ENCODE measurements at regions not wholly inside any gene's neighbourhood (a gene's known extent, or its start where the extent isn't known, plus 50 kb on each side); places are given as distances from the start of the nearest gene placed in this dataset.

DNA sequence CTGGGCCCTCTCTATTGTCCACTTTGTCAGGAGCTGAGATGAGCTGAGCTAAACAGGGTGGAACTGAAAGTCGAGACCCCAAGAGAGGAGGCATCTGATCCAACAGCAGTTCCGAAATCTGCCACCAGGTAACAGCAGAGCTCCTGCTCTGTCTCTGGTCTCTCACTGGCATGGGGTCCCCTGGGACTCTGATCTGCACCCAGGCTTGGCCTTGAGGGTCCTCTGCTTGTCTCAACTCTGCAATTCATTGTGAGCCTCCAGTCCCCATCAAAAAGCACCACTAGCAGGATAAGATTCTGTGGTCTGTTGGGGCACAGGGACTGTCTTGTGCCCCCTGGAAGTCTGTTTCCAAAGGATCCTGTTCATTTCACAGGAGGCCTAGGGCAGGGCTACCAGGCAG is 62.5 kb upstream of the TOP1 start:
- H3K27ac ChIP-seq (ENCODE audit: insufficient read depth, low read depth, low read length), result no peak overlapping the region
- no peak overlapping the region for H3K4me3 ChIP-seq (replicated peaks in 1 of 3; ENCODE audit: insufficient read depth in 1 of 3, low read depth in 1 of 3, low read length in 3 of 3)
- H3K9me1 ChIP-seq (replicated peaks; ENCODE audit: control insufficient read depth, extremely low read depth, insufficient read depth, low read length), result no peaks in the 10 kb centered on the region
- H3K4me2 ChIP-seq (ENCODE audit: insufficient read depth, low read length), result no peak overlapping the region
- BruUV-seq (replicated peaks), result no TSS peak
- no peaks in the 10 kb centered on the region for H3K4me1 ChIP-seq (ENCODE audit: control insufficient read depth, extremely low read depth, insufficient read depth, low read length)
- H4K20me1 ChIP-seq (replicated peaks; ENCODE audit: control insufficient read depth, extremely low read depth, insufficient read depth, low read length), result no peaks in the 10 kb centered on the region
- dilution Hi-C loops (cut with MboI; ENCODE audit: extremely low pct_ligation_motif_present, low sequenced_read_pairs) (no loop called here), intact Hi-C loops (cut with micrococcal nuclease) (no loop called here)
- ChIA-PET POLR2A (interaction anchor here (0.7 kb wide), 1 partner anchor 232 kb away, joined by 3 read pairs; no protein-coding TSS in a partner anchor), CTCF (interaction anchor here (0.7 to 6.8 kb wide), 6 partner anchors 25 to 1916 kb away, joined by 3 to 207 read pairs (median 18); partner anchors contain the start of gene LPIN3)
- H3K9me3 ChIP-seq (replicated peaks; ENCODE audit: control insufficient read depth, insufficient read depth, low read length), result no peaks in the 10 kb centered on the region
- no peaks in the 10 kb centered on the region for H3K36me3 ChIP-seq (ENCODE audit: control insufficient read depth in 2 of 2, extremely low read depth in 1 of 2, insufficient read depth in 2 of 2, low read length in 2 of 2)
- DNase-seq (ENCODE audit: low read depth, low spot score) (no peak), FAIRE-seq (no peak)
- no peaks in the 10 kb centered on the region for H3K27me3 ChIP-seq (ENCODE audit: control insufficient read depth in 2 of 2, insufficient read depth in 2 of 2, low read length in 2 of 2)
- TF ChIP-seq, protein P1, sequence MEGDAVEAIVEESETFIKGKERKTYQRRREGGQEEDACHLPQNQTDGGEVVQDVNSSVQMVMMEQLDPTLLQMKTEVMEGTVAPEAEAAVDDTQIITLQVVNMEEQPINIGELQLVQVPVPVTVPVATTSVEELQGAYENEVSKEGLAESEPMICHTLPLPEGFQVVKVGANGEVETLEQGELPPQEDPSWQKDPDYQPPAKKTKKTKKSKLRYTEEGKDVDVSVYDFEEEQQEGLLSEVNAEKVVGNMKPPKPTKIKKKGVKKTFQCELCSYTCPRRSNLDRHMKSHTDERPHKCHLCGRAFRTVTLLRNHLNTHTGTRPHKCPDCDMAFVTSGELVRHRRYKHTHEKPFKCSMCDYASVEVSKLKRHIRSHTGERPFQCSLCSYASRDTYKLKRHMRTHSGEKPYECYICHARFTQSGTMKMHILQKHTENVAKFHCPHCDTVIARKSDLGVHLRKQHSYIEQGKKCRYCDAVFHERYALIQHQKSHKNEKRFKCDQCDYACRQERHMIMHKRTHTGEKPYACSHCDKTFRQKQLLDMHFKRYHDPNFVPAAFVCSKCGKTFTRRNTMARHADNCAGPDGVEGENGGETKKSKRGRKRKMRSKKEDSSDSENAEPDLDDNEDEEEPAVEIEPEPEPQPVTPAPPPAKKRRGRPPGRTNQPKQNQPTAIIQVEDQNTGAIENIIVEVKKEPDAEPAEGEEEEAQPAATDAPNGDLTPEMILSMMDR (IDR thresholded peaks at IDR 0.05; ENCODE audit: extremely low read depth in 1 of 2, insufficient read depth in 1 of 2, low read depth in 1 of 2, low read length in 2 of 2), result peak; percentile 20 to 36
- no peak for TF ChIP-seq POLR2A (IDR thresholded peaks at IDR 0.05; ENCODE audit: low read depth, low read length)
- H2AFZ ChIP-seq (ENCODE audit: low read depth, low read length), result no peak overlapping the region
- no peaks in the 10 kb centered on the region for H3K79me2 ChIP-seq (ENCODE audit: control insufficient read depth, insufficient read depth, low read length)
- no peak overlapping the region for H3K9ac ChIP-seq (replicated peaks; ENCODE audit: extremely low read depth, insufficient read depth, low read length)

DNA sequence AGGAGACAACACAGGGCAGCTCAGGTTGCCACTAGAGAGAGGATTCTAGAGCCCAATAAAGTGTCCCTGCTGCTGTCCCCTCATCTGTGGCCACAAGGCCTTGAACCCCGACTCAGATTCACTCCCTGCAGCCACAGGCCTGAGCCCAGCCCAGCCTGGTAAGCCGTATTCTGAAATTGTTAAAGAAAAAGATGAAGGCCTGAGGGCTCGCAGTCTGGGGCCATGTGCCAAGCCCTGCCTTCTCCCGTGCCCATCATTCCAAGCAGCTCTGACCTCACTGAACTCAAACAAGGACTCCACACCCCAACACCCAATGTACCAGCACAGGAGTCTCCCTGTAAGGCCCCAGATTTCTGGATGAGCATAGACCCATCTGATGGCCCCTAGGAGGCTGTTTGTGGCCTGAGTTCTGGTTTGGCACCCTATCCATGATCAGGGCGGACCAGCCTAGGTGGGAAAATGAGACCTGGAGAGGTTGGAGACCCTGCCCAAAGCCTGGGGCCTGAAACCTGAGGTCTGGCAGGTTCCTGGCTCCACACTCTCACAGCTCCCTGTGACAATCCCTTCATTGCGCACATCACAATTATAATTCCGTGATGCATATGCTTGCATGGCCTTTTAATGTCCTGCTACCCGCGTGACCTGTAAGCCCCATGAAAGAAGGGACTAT is 62.0 kb upstream of the TOP1 start:
- BruUV-seq (replicated peaks), result no TSS peak

More for the DNA sequence above, 62.0 kb upstream of the TOP1 start:
- H4K20me1 ChIP-seq (replicated peaks; ENCODE audit: control insufficient read depth, extremely low read depth, insufficient read depth, low read length), result no peaks in the 10 kb centered on the region
- dilution Hi-C loops (cut with MboI; ENCODE audit: extremely low pct_ligation_motif_present, low sequenced_read_pairs), result no loop called here
- H3K27ac ChIP-seq (ENCODE audit: insufficient read depth, low read depth, low read length), result no peak overlapping the region
- H3K9ac ChIP-seq (replicated peaks; ENCODE audit: extremely low read depth, insufficient read depth, low read length), result no peak overlapping the region
- intact Hi-C loops (cut with micrococcal nuclease), result no loop called here
- H3K79me2 ChIP-seq (ENCODE audit: control insufficient read depth, insufficient read depth, low read length), result no peaks in the 10 kb centered on the region
- no peaks in the 10 kb centered on the region for H3K9me3 ChIP-seq (replicated peaks; ENCODE audit: control insufficient read depth, insufficient read depth, low read length)
- CTCF ChIA-PET, result interaction anchor here (0.7 to 6.8 kb wide), 5 partner anchors 25 to 374 kb away, joined by 3 to 207 read pairs (median 33); partner anchors contain the start of gene LPIN3
- no peak overlapping the region for H3K4me3 ChIP-seq (replicated peaks in 1 of 3; ENCODE audit: insufficient read depth in 1 of 3, low read depth in 1 of 3, low read length in 3 of 3)
- H3K9me1 ChIP-seq (replicated peaks; ENCODE audit: control insufficient read depth, extremely low read depth, insufficient read depth, low read length), result no peaks in the 10 kb centered on the region
- no peak overlapping the region for H2AFZ ChIP-seq (ENCODE audit: low read depth, low read length)
- POLR2A ChIA-PET, result no interaction called here
- no peaks in the 10 kb centered on the region for H3K36me3 ChIP-seq (ENCODE audit: control insufficient read depth in 2 of 2, extremely low read depth in 1 of 2, insufficient read depth in 2 of 2, low read length in 2 of 2)
- DNase-seq (ENCODE audit: low read depth, low spot score) (no peak), FAIRE-seq (no peak)
- no peaks in the 10 kb centered on the region for H3K4me1 ChIP-seq (ENCODE audit: control insufficient read depth, extremely low read depth, insufficient read depth, low read length)
- H3K4me2 ChIP-seq (ENCODE audit: insufficient read depth, low read length), result no peak overlapping the region
- no peak for TF ChIP-seq FOS (IDR thresholded peaks at IDR 0.05; ENCODE audit: borderline replicate concordance, insufficient read depth, low read length)
- TF ChIP-seq, protein P2, sequence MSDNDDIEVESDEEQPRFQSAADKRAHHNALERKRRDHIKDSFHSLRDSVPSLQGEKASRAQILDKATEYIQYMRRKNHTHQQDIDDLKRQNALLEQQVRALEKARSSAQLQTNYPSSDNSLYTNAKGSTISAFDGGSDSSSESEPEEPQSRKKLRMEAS (IDR thresholded peaks at IDR 0.05; ENCODE audit: insufficient read depth, insufficient read length), result no peak
- no peak for TF ChIP-seq GATA2 (IDR thresholded peaks at IDR 0.05; ENCODE audit: insufficient read depth, insufficient read length, low read depth, low read length)
- no peak for TF ChIP-seq POLR2AphosphoS5 (IDR thresholded peaks at IDR 0.05; ENCODE audit: insufficient read depth, low read depth, low read length)
- no peak for TF ChIP-seq EZH2 (IDR thresholded peaks at IDR 0.05; ENCODE audit: borderline replicate concordance, low read depth, low read length, severe bottlenecking)
- no peak for TF ChIP-seq POLR2A (IDR thresholded peaks at IDR 0.05; ENCODE audit: low read depth, low read length)
- no peak for TF ChIP-seq JUN (IDR thresholded peaks at IDR 0.05; ENCODE audit: borderline replicate concordance, insufficient read depth, insufficient read length, low read depth)
- TF ChIP-seq, protein P1 (IDR thresholded peaks at IDR 0.05; ENCODE audit: extremely low read depth in 1 of 2, insufficient read depth in 1 of 2, low read depth in 1 of 2, low read length in 2 of 2), result no peak
- TF ChIP-seq MYC (IDR thresholded peaks at IDR 0.05; ENCODE audit: low read depth, low read length), result no peak
- no peaks in the 10 kb centered on the region for H3K27me3 ChIP-seq (ENCODE audit: control insufficient read depth in 2 of 2, insufficient read depth in 2 of 2, low read length in 2 of 2)
